H1 (cell line): ENCODE measurements at regions not wholly inside any gene's neighbourhood (a gene's known extent, or its start where the extent isn't known, plus 50 kb on each side); places are given as distances from the start of the nearest gene placed in this dataset.

ENCODE experiments used
- CTCF ChIA-PET: fragments of 300-600 bp; sonication (Branson Sonifier 250); formaldehyde crosslinking; loops from one replicate; lab custom pipeline; 2021; ENCODE audit not compliant: partially characterized antibody; lab: Charles Lee
- POLR2A ChIA-PET: fragments of 300-600 bp; sonication (Branson Sonifier 250); formaldehyde crosslinking; loops from one replicate; lab custom pipeline; 2021; ENCODE audit warnings: inconsistent platforms; ENCODE audit not compliant: partially characterized antibody; lab: Charles Lee
- DNase-seq, 2 experiments: peaks; one replicate each; pipeline versions ENCODE4 v3.0.0 to v3.0.0-alpha.2; 2010 to 2022; ENCODE audit warnings: low spot score in 2 of 2, low read depth in 1 of 2, mixed read lengths in 1 of 2
- FAIRE-seq: peaks from 2 replicates; lab custom pipeline; 2011; peaks lifted over from hg19 to GRCh38; lab: Jason Lieb, UNC
- H2AFZ ChIP-seq: 2 replicates; pipeline ENCODE4 v1.8.1; 2012; ENCODE audit warnings: low read length, inconsistent platforms
- H2AK5ac ChIP-seq: 2 replicates; pipeline ENCODE4 v1.6.1; 2013; ENCODE audit warnings: low read depth, low read length
- H2BK120ac ChIP-seq: replicated peaks from 2 replicates; pipeline ENCODE3; 2013; ENCODE audit warnings: low read depth, low read length, inconsistent platforms
- H2BK12ac ChIP-seq: 2 replicates; pipeline ENCODE4 v1.6.1; 2013; ENCODE audit warnings: low read depth, low read length
- H2BK15ac ChIP-seq: 2 replicates; pipeline ENCODE4 v1.6.1; 2013; ENCODE audit warnings: low read length
- H2BK20ac ChIP-seq: 2 replicates; pipeline ENCODE4 v1.6.1; 2013; ENCODE audit warnings: low read length
- H2BK5ac ChIP-seq: 2 replicates; pipeline ENCODE4 v1.6.1; 2013; ENCODE audit warnings: low read depth, low read length
- H3K14ac ChIP-seq: 2 replicates; pipeline ENCODE4 v1.6.1; 2013; ENCODE audit warnings: inconsistent platforms; ENCODE audit not compliant: insufficient read length
- H3K18ac ChIP-seq: 2 replicates; pipeline ENCODE4 v1.6.1; 2013; ENCODE audit warnings: low read length; ENCODE audit errors: extremely low read depth
- H3K23ac ChIP-seq: 2 replicates; pipeline ENCODE4 v1.6.1; 2013; ENCODE audit warnings: inconsistent platforms; ENCODE audit not compliant: insufficient read length
- H3K23me2 ChIP-seq: 2 replicates; pipeline ENCODE4 v1.6.1; 2013; ENCODE audit warnings: low read depth, low read length
- H3K27ac ChIP-seq: 2 replicates; pipeline ENCODE4 v1.6.1; 2011; ENCODE audit warnings: low read depth, low read length, inconsistent platforms
- H3K27me3 ChIP-seq, 4 experiments: replicated peaks in 1 of 4; 1 replicate in 1 of 4; 2 replicates in 3 of 4; pipeline versions ENCODE4 v1.6.1 to v1.8.1; 2011 to 2013; ENCODE audit warnings: low read length in 3 of 4, mild to moderate bottlenecking in 3 of 4, inconsistent platforms in 2 of 4, mixed read lengths in 2 of 4, moderate library complexity in 1 of 4; ENCODE audit not compliant: control insufficient read depth in 3 of 4, insufficient read depth in 3 of 4; ENCODE audit errors: extremely low read depth in 1 of 4
- H3K36me3 ChIP-seq, 4 experiments: 2 replicates each; pipeline versions ENCODE4 v1.6.1 to v1.8.1; 2011 to 2013; ENCODE audit warnings: mild to moderate bottlenecking in 4 of 4, low read length in 3 of 4, moderate library complexity in 2 of 4, control low read depth in 1 of 4, inconsistent platforms in 1 of 4; ENCODE audit not compliant: insufficient read depth in 4 of 4, control insufficient read depth in 2 of 4
- H3K4ac ChIP-seq: replicated peaks from 2 replicates; pipeline ENCODE3; 2013; ENCODE audit warnings: low read length, low read depth, mixed read lengths, inconsistent platforms; ENCODE audit not compliant: insufficient read length
- H3K4me1 ChIP-seq, 4 experiments: replicated peaks in 1 of 4; 1 replicate in 1 of 4; 2 replicates in 3 of 4; pipeline versions ENCODE4 v1.6.1 to v1.8.1; 2011 to 2013; ENCODE audit warnings: low read length in 3 of 4, inconsistent platforms in 2 of 4, mixed read lengths in 1 of 4; ENCODE audit not compliant: insufficient read depth in 4 of 4, control insufficient read depth in 3 of 4
- H3K4me2 ChIP-seq, 2 experiments: 2 replicates each; pipeline versions ENCODE4 v1.6.1 to v1.8.1; 2011 to 2013; ENCODE audit warnings: low read depth in 2 of 2, low read length in 2 of 2, control low read depth in 1 of 2, inconsistent platforms in 1 of 2, mild to moderate bottlenecking in 1 of 2; ENCODE audit not compliant: insufficient read depth in 1 of 2
- H3K4me3 ChIP-seq, 4 experiments: fragments of 200-600, 300-600 bp in 1 of 4; sonication (generic), shearing (Covaris generic), sonication (Bioruptor Twin) in 1 of 4; 2 replicates each; pipeline versions ENCODE4 v1.5.1 to v1.8.1; 2011 to 2016; ENCODE audit warnings: low read length in 4 of 4, low read depth in 3 of 4, control low read depth in 2 of 4, inconsistent platforms in 2 of 4, mild to moderate bottlenecking in 2 of 4, mixed read lengths in 1 of 4, moderate library complexity in 1 of 4; ENCODE audit not compliant: insufficient read depth in 2 of 4; ENCODE audit errors: extremely low read depth in 1 of 4
- H3K56ac ChIP-seq: replicated peaks from 2 replicates; pipeline ENCODE3; 2013; ENCODE audit warnings: low read depth, mild to moderate bottlenecking, mixed read lengths, low read length, inconsistent platforms; ENCODE audit not compliant: insufficient read length
- H3K79me1 ChIP-seq: 2 replicates; pipeline ENCODE4 v1.6.1; 2013; ENCODE audit warnings: low read depth, low read length, control low read depth
- H3K79me2 ChIP-seq, 2 experiments: 2 replicates each; pipeline versions ENCODE4 v1.6.1 to v1.8.1; 2012 to 2013; ENCODE audit warnings: low read length in 2 of 2, mild to moderate bottlenecking in 2 of 2, inconsistent platforms in 1 of 2; ENCODE audit not compliant: insufficient read depth in 2 of 2, control insufficient read depth in 1 of 2
- H3K9ac ChIP-seq, 4 experiments: replicated peaks in 1 of 4; 1 replicate in 1 of 4; 2 replicates in 3 of 4; pipeline versions ENCODE4 v1.6.1 to v1.8.1; 2011 to 2013; ENCODE audit warnings: low read depth in 3 of 4, low read length in 3 of 4, control low read depth in 2 of 4, mild to moderate bottlenecking in 2 of 4, moderate library complexity in 2 of 4, inconsistent platforms in 1 of 4; ENCODE audit errors: extremely low read depth in 1 of 4
- H3K9me3 ChIP-seq, 2 experiments: 2 replicates each; pipeline versions ENCODE4 v1.6.1 to v1.8.1; 2012 to 2013; ENCODE audit warnings: mild to moderate bottlenecking in 2 of 2, moderate library complexity in 2 of 2, control low read depth in 1 of 2, inconsistent platforms in 1 of 2, low read depth in 1 of 2, low read length in 1 of 2, mixed read lengths in 1 of 2; ENCODE audit not compliant: insufficient read depth in 2 of 2
- H4K20me1 ChIP-seq, 2 experiments: replicated peaks in 1 of 2; 2 replicates each; pipeline versions ENCODE3 to v1.8.1; 2011 to 2013; ENCODE audit warnings: inconsistent platforms in 2 of 2, low read length in 2 of 2, mild to moderate bottlenecking in 1 of 2; ENCODE audit not compliant: insufficient read depth in 2 of 2, control insufficient read depth in 1 of 2
- H4K5ac ChIP-seq: 2 replicates; pipeline ENCODE4 v1.6.1; 2013; ENCODE audit warnings: low read length, low read depth, mixed read lengths, inconsistent platforms; ENCODE audit not compliant: insufficient read length
- H4K8ac ChIP-seq: 2 replicates; pipeline ENCODE4 v1.8.0; 2013; ENCODE audit warnings: mild to moderate bottlenecking, moderate library complexity, low read length, inconsistent platforms; ENCODE audit not compliant: insufficient read depth; ENCODE audit errors: extremely low read depth
- H4K91ac ChIP-seq: replicated peaks from 2 replicates; pipeline ENCODE3; 2013; ENCODE audit warnings: low read length, mixed read lengths, inconsistent platforms; ENCODE audit not compliant: insufficient read length
- CBX5 ChIP-seq: fragments of 300-800, 300-1000 bp; sonication (generic); IDR thresholded peaks from 2 replicates; pipeline ENCODE4 v1.7.1; 2016; ENCODE audit warnings: antibody characterized with exemption, low read length, low read depth
- FOSL1 ChIP-seq: IDR thresholded peaks from 2 replicates; pipeline ENCODE4 v1.6.1; 2011; ENCODE audit warnings: mild to moderate bottlenecking, low read depth, low read length, moderate library complexity; ENCODE audit not compliant: insufficient read depth
- GTF2F1 ChIP-seq: IDR thresholded peaks from 2 replicates; pipeline ENCODE4 v1.6.1; 2012; ENCODE audit warnings: low read depth, low read length, improper control_type of control experiment, borderline replicate concordance
- HDAC2 ChIP-seq, 2 experiments: fragments of 300-600 bp in 1 of 2; sonication (generic) in 1 of 2; IDR thresholded peaks; 2 replicates each; pipeline ENCODE4 v1.6.1; 2011 to 2012; ENCODE audit warnings: low read depth in 2 of 2, low read length in 2 of 2, mild to moderate bottlenecking in 2 of 2, moderate library complexity in 2 of 2, borderline replicate concordance in 1 of 2, inconsistent platforms in 1 of 2
- POLR2A ChIP-seq, 2 experiments: IDR thresholded peaks; 1 replicate in 1 of 2; 2 replicates in 1 of 2; pipeline ENCODE4 v1.6.1; 2011; ENCODE audit warnings: low read depth in 2 of 2, low read length in 2 of 2, mild to moderate bottlenecking in 2 of 2; ENCODE audit errors: control extremely low read depth in 1 of 2
- POLR2AphosphoS5 ChIP-seq: IDR thresholded peaks from 2 replicates; pipeline ENCODE4 v1.6.1; 2011; ENCODE audit warnings: low read depth, low read length
- POU5F1 ChIP-seq: IDR thresholded peaks from 2 replicates; pipeline ENCODE4 v1.6.1; 2011; ENCODE audit warnings: low read depth, mild to moderate bottlenecking, low read length, moderate library complexity
- RAD21 ChIP-seq, 2 experiments: IDR thresholded peaks in 1 of 2; conservative IDR thresholded peaks in 1 of 2; 2 replicates each; pipeline ENCODE4 v1.6.1; 2011; ENCODE audit warnings: low read depth in 2 of 2, low read length in 2 of 2, improper control_type of control experiment in 1 of 2, inconsistent platforms in 1 of 2, mild to moderate bottlenecking in 1 of 2, moderate library complexity in 1 of 2
- RBBP5 ChIP-seq: IDR thresholded peaks from 2 replicates; pipeline ENCODE4 v1.7.1; 2012; ENCODE audit warnings: low read depth, mild to moderate bottlenecking, inconsistent platforms, low read length, moderate library complexity, borderline replicate concordance
- SAP30 ChIP-seq: fragments of 300-600 bp; sonication (generic); IDR thresholded peaks from 2 replicates; pipeline ENCODE4 v1.7.1; 2012; ENCODE audit warnings: low read length, moderate library complexity, mild to moderate bottlenecking, inconsistent platforms; ENCODE audit not compliant: insufficient read depth, insufficient replicate concordance
- SIN3A ChIP-seq, 2 experiments: IDR thresholded peaks in 1 of 2; conservative IDR thresholded peaks in 1 of 2; 2 replicates each; pipeline ENCODE4 v1.6.1; 2011 to 2012; ENCODE audit warnings: low read length in 2 of 2, improper control_type of control experiment in 1 of 2, low read depth in 1 of 2, mild to moderate bottlenecking in 1 of 2
- YY1 ChIP-seq: IDR thresholded peaks from 2 replicates; pipeline ENCODE4 v1.6.1; 2011; ENCODE audit warnings: low read depth, mild to moderate bottlenecking, low read length
- WGBS, 2 experiments: shearing (Covaris generic) in 1 of 2; methylation state at CpG; one replicate each; pipeline versions ENCODE4 v1.1.6 to v1.1.7; 2013 to 2015; ENCODE audit warnings: low lambda C conversion rate in 2 of 2, mixed read lengths in 2 of 2, inconsistent platforms in 1 of 2, low coverage in 1 of 2, missing lambda C conversion rate in 1 of 2; ENCODE audit not compliant: insufficient replicate concordance in 2 of 2, insufficient coverage in 1 of 2, insufficient read length in 1 of 2; ENCODE audit errors: extremely low coverage in 1 of 2, missing lambda C conversion rate in 1 of 2; 5-methylcytosine and 5-hydroxymethylcytosine counted together

DNA sequence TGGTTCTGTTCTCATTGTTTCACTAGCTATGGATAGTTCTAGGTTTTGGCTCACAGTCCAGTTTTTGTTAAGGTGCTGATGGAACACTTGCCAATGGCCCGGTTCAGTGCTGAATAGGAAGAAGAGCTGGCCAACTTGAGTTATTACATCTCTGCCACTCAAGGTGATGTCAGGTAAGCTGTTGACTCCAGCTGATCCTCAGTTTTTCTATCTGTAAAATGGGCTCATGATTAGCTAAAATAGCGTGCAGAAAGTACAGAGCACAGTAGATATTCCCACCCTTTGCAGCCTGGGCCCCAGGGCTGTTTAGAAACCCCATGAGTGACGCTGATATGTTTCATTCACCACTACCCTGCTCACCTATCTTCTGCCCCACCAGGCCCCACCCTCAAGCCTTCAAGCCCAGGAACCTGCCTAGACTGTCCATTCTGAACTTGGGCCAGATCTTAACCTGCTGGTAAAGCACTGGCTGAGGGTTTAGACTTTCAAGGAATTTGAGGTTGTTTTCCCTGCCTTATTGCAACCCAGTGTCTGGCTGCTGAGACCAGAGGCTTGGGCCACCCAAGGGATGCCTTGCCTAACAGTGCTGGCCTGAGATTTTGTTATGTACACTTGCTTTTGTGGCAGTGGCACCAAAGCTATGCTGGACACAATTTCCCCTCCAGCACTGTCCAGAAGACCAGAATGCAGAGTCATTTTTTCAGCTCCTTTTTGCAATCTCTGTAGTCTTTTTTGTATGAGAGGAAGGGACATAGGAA, 378.2 kb upstream of the ZMIZ1 start:
- H3K4me3 ChIP-seq, result no peak overlapping the region
- H3K27me3 ChIP-seq, result no peaks in the 10 kb centered on the region; a peak in 1 of 7 replicates
- H2BK20ac ChIP-seq, result no peak overlapping the region
- H3K9me3 ChIP-seq, result no peaks in the 10 kb centered on the region
- no peak overlapping the region for H2BK12ac ChIP-seq
- no peak overlapping the region for H2AK5ac ChIP-seq
- peaks cover 0 to 4% of the 10 kb centered on the region in 2 experiments for H4K20me1 ChIP-seq
- no peak overlapping the region for H2BK15ac ChIP-seq
- no peak for TF ChIP-seq GTF2F1
- TF ChIP-seq RAD21 (IDR thresholded peaks at IDR 0.05 in 1 of 2, conservative IDR thresholded peaks at IDR 0.05 in 1 of 2; ENCODE audit: low read depth in 2 of 2, low read length in 2 of 2), result no peak
- TF ChIP-seq YY1, result no peak
- TF ChIP-seq RBBP5, result no peak
- no peak for TF ChIP-seq POLR2AphosphoS5
- TF ChIP-seq HDAC2 (IDR thresholded peaks at IDR 0.05; ENCODE audit: borderline replicate concordance in 1 of 2, low read depth in 2 of 2, low read length in 2 of 2), result no peak
- no peak for TF ChIP-seq POU5F1
- TF ChIP-seq SIN3A (conservative IDR thresholded peaks at IDR 0.05 in 1 of 2, IDR thresholded peaks at IDR 0.05 in 1 of 2; ENCODE audit: low read depth in 1 of 2, low read length in 2 of 2), result no peak
- no peak for TF ChIP-seq SAP30
- TF ChIP-seq FOSL1, result no peak
- TF ChIP-seq CBX5, result no peak
- no peak for TF ChIP-seq POLR2A (IDR thresholded peaks at IDR 0.05; ENCODE audit: control extremely low read depth in 1 of 2, low read depth in 2 of 2, low read length in 2 of 2)
- H3K14ac ChIP-seq, result no peak overlapping the region
- no peak overlapping the region for H3K4ac ChIP-seq
- FAIRE-seq (no peak), DNase-seq (no peak)
- H3K4me1 ChIP-seq, result peaks cover 0 to 5% (median 3%) of the 10 kb centered on the region in 4 experiments; a peak in 3 of 7 replicates
- no peak overlapping the region for H4K5ac ChIP-seq
- no peak overlapping the region for H3K27ac ChIP-seq
- ChIA-PET CTCF (interaction anchor here (0.7 to 2.5 kb wide), 4 partner anchors 26 to 421 kb away, joined by 3 to 9 read pairs (median 4); no protein-coding TSS in a partner anchor), POLR2A (no interaction called here)
- H3K18ac ChIP-seq, result no peak overlapping the region
- H4K91ac ChIP-seq, result no peak overlapping the region
- no peak overlapping the region for H2BK120ac ChIP-seq
- no peak overlapping the region for H3K9ac ChIP-seq
- H3K79me1 ChIP-seq, result no peaks in the 10 kb centered on the region
- H2BK5ac ChIP-seq, result no peak overlapping the region
- 92% methylated on average over 3 of the region's 3 CpGs; no CpG with 5 or more reads in 1 of the 2 experiments for WGBS, 2 experiments
- no peak overlapping the region for H2AFZ ChIP-seq
- H3K23ac ChIP-seq, result no peak overlapping the region
- H3K4me2 ChIP-seq, result no peak overlapping the region
- H3K36me3 ChIP-seq, result no peaks in the 10 kb centered on the region
- H4K8ac ChIP-seq, result no peak overlapping the region
- no peak overlapping the region for H3K56ac ChIP-seq
- no peaks in the 10 kb centered on the region for H3K79me2 ChIP-seq
- 0 out of 2 replicates have a peak, but pooled peaks cover 2% of the 10 kb centered on the region for H3K23me2 ChIP-seq
